Neural crest cell (in vitro differentiated cells): ENCODE measurements at regions not wholly inside any gene's neighbourhood (a gene's known extent, or its start where the extent isn't known, plus 50 kb on each side); places are given as distances from the start of the nearest gene placed in this dataset.

Source experiments
- DNase-seq: peaks from one replicate; pipeline ENCODE4 v3.0.0; 2021; ENCODE audit warnings: low read depth, mixed read lengths, low spot score
- H3K27ac Mint-ChIP-seq: one replicate; pipeline ENCODE4 v1.8.0; 2021; ENCODE audit warnings: mild to moderate bottlenecking, mixed read lengths; ENCODE audit not compliant: unreplicated experiment
- H3K27me3 Mint-ChIP-seq: 2 replicates; pipeline ENCODE4 v1.8.0; 2021; ENCODE audit warnings: low read depth, mild to moderate bottlenecking, mixed read lengths
- H3K36me3 Mint-ChIP-seq: 2 replicates; pipeline ENCODE4 v1.8.0; 2021; ENCODE audit warnings: low read depth, mild to moderate bottlenecking, mixed read lengths
- H3K4me1 Mint-ChIP-seq: 2 replicates; pipeline ENCODE4 v1.8.0; 2021; ENCODE audit warnings: mixed read lengths
- H3K4me3 Mint-ChIP-seq: one replicate; pipeline ENCODE4 v1.8.0; 2021; ENCODE audit warnings: mild to moderate bottlenecking, mixed read lengths
- H3K9me3 Mint-ChIP-seq: 2 replicates; pipeline ENCODE4 v1.8.0; 2021; ENCODE audit warnings: mixed read lengths
- TF ChIP-seq, protein P1 (sequence below): fragments of 200-600 bp; sonication (generic); conservative IDR thresholded peaks from 2 replicates; pipeline ENCODE4 v1.5.0; 2021; ENCODE audit warnings: antibody characterized with exemption, mild to moderate bottlenecking

GRCh38 chr6:164152611-164153010 lies 738.1 kb downstream of the QKI start:
- H3K36me3 Mint-ChIP-seq: peaks cover 12% of the 10 kb centered on the region
- no peak for DNase-seq
- peaks cover 20% of the 10 kb centered on the region for H3K9me3 Mint-ChIP-seq
- no peak overlapping the region for H3K4me3 Mint-ChIP-seq
- H3K27me3 Mint-ChIP-seq: no peaks in the 10 kb centered on the region
- peaks cover 54% of the 10 kb centered on the region for H3K4me1 Mint-ChIP-seq
- TF ChIP-seq, protein P1, sequence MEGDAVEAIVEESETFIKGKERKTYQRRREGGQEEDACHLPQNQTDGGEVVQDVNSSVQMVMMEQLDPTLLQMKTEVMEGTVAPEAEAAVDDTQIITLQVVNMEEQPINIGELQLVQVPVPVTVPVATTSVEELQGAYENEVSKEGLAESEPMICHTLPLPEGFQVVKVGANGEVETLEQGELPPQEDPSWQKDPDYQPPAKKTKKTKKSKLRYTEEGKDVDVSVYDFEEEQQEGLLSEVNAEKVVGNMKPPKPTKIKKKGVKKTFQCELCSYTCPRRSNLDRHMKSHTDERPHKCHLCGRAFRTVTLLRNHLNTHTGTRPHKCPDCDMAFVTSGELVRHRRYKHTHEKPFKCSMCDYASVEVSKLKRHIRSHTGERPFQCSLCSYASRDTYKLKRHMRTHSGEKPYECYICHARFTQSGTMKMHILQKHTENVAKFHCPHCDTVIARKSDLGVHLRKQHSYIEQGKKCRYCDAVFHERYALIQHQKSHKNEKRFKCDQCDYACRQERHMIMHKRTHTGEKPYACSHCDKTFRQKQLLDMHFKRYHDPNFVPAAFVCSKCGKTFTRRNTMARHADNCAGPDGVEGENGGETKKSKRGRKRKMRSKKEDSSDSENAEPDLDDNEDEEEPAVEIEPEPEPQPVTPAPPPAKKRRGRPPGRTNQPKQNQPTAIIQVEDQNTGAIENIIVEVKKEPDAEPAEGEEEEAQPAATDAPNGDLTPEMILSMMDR: no peak
- H3K27ac Mint-ChIP-seq: no peak overlapping the region

DNA sequence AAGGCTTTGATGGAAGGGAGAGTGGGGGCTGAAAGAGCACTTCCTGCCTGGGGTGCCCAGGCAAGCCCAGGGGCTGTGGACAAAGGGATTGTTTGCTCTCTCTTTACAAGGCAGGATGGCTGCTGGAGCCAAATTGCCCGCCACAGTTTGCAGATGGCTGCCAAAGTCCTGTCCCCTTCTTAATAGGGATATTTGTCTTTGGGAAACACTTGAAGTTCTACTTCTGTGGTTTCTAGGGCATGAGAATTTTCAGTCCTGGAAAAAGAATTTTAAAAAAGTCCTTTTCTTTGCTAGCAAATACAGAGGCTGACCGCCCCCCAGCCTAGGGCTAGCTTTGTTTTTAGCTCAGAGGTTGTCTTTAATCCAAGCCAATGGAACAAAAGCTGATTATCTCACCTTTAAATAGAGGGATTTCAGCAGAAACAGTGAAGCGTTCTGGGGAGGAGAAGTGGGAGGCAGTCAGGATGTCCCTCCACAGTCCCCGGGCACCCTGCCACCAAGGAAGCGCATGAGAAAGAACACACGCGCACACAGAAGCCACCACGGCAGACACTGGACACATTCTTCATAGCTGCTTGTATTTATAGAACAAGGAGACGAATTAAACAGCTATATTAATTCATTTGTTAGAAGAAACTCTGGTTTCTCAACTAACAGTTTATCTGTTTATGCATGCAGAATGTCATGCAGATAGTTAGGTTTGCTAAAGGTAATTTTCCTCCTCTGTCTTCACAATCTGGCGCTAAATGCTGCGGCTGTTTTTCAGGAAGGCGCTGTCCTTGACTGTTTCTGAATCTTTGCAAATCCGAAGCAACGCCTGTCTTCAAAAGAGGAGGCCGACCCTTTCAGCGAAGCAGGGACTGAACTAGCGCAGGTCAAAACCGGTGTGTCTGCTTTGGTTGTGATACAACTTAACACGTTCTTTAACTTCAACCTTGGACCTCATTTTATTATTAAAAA lies 736.9 kb downstream of the QKI start:
- peak; percentile 41 for DNase-seq
- H3K27ac Mint-ChIP-seq: peak overlapping the region; percentile 99
- TF ChIP-seq, protein P1: no peak
- no peaks in the 10 kb centered on the region for H3K27me3 Mint-ChIP-seq
- H3K36me3 Mint-ChIP-seq: peaks cover 14% of the 10 kb centered on the region
- H3K9me3 Mint-ChIP-seq: peaks cover 15% of the 10 kb centered on the region
- H3K4me1 Mint-ChIP-seq: peaks cover 54% of the 10 kb centered on the region
- peak overlapping the region; percentile 78 for H3K4me3 Mint-ChIP-seq

GRCh38 chr6:164150232-164150631 lies 735.7 kb downstream of the QKI start:
- H3K27ac Mint-ChIP-seq: peak overlapping the region; percentile 99
- DNase-seq: no peak
- TF ChIP-seq, protein P1: no peak

DNA sequence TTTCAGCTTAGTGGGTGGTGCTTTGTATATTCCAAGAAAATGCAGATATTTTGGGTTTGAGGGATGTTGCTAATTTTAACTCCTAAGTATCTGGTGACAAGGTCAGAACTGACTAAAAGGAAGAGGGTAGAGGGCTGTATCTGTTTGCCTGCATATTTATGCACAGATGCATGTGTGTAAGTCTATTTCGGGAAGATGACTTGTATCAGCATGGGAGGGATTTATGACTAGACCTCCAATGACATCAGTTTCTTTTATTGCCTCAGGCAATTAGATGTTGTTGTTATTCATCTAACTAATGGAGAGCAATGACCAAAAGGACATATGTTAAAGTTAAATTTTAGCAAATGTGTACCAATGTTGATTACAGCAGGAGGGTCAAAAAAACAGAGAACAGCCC lies 734.3 kb downstream of the QKI start:
- Mint-ChIP-seq H3K27ac (no peak overlapping the region), H3K27me3 (no peaks in the 10 kb centered on the region), H3K9me3 (peaks cover 4% of the 10 kb centered on the region), H3K4me3 (peak overlapping the region; percentile 32), H3K36me3 (peaks cover 10% of the 10 kb centered on the region), H3K4me1 (peaks cover 55% of the 10 kb centered on the region)
- TF ChIP-seq, protein P1: no peak
- DNase-seq: no peak

More at GRCh38 chr6:164150232-164150631, 735.7 kb downstream of the QKI start:
- Mint-ChIP-seq H3K9me3 (peaks cover 10% of the 10 kb centered on the region), H3K4me1 (peaks cover 54% of the 10 kb centered on the region), H3K4me3 (peak overlapping the region; percentile 78), H3K27me3 (no peaks in the 10 kb centered on the region), H3K36me3 (peaks cover 14% of the 10 kb centered on the region)

GRCh38 chr6:164144316-164144715 lies 729.8 kb downstream of the QKI start:
- H3K9me3 Mint-ChIP-seq: peaks cover 4% of the 10 kb centered on the region
- peaks cover 10% of the 10 kb centered on the region for H3K36me3 Mint-ChIP-seq
- no peaks in the 10 kb centered on the region for H3K27me3 Mint-ChIP-seq
- no peak overlapping the region for H3K4me3 Mint-ChIP-seq
- DNase-seq: no peak
- peaks cover 31% of the 10 kb centered on the region for H3K4me1 Mint-ChIP-seq
- TF ChIP-seq, protein P1: no peak
- H3K27ac Mint-ChIP-seq: peak overlapping the region; percentile 41
